ENCODE measurements at regions not wholly inside any gene's neighbourhood (a gene's known extent, or its start where the extent isn't known, plus 50 kb on each side); places are given as distances from the start of the nearest gene placed in this dataset.
A peak's percentile ranks its signal among the peaks of the same experiment; 100 is the strongest.
"Not testable (repeated sequence)": the region's sequence is repeated elsewhere in the genome, so short reads cannot be mapped to it uniquely, and the experiment has no call there.

GRCh38 chr10:42533866-42534265, 104.5 kb downstream of the ZNF33B start:
- TF ChIP-seq ZNF8 (CRISPR knock-in tag; IDR thresholded peaks at IDR 0.05) = 0 out of 2 replicates have a peak, but pooled peaks have one; percentile 44
- not testable (repeated sequence) for ATAC-seq

GRCh38 chr10:42532996-42533395, 105.4 kb downstream of the ZNF33B start:
- no peak for ATAC-seq
- TF ChIP-seq BACH2 (CRISPR knock-in tag; IDR thresholded peaks at IDR 0.05; ENCODE audit: borderline replicate concordance) (no peak), ZNF70 (CRISPR knock-in tag; IDR thresholded peaks at IDR 0.05) (no peak), TOX (CRISPR knock-in tag; IDR thresholded peaks at IDR 0.05; ENCODE audit: borderline replicate concordance) (no peak), CSRNP3 (CRISPR knock-in tag; IDR thresholded peaks at IDR 0.05) (no peak), PPARA (CRISPR knock-in tag; IDR thresholded peaks at IDR 0.05; ENCODE audit: borderline replicate concordance) (no peak), CSDC2 (CRISPR knock-in tag; IDR thresholded peaks at IDR 0.05) (no peak), RARB (CRISPR knock-in tag; IDR thresholded peaks at IDR 0.05) (no peak), ZFP30 (CRISPR knock-in tag; IDR thresholded peaks at IDR 0.05) (no peak), ESRRG (CRISPR knock-in tag; IDR thresholded peaks at IDR 0.05) (no peak), TSHZ2 (CRISPR knock-in tag; IDR thresholded peaks at IDR 0.05) (no peak), OSR1 (CRISPR knock-in tag; IDR thresholded peaks at IDR 0.05) (no peak), ZFP3 (CRISPR knock-in tag; IDR thresholded peaks at IDR 0.05) (no peak), ISL1 (CRISPR knock-in tag; IDR thresholded peaks at IDR 0.05) (no peak), CREB5 (CRISPR knock-in tag; IDR thresholded peaks at IDR 0.05; ENCODE audit: low read depth) (no peak), ZC3H10 (CRISPR knock-in tag; IDR thresholded peaks at IDR 0.05) (no peak), TCF4 (CRISPR knock-in tag; IDR thresholded peaks at IDR 0.05; ENCODE audit: borderline replicate concordance) (no peak), ZNF565 (CRISPR knock-in tag; conservative IDR thresholded peaks at IDR 0.05; ENCODE audit: low read depth) (no peak), ARNTL (CRISPR knock-in tag; IDR thresholded peaks at IDR 0.05; ENCODE audit: borderline replicate concordance, low read depth) (no peak), PATZ1 (CRISPR knock-in tag; IDR thresholded peaks at IDR 0.05; ENCODE audit: borderline replicate concordance) (no peak)

GRCh38 chr10:42523098-42523497, 115.3 kb downstream of the ZNF33B start:
- no peak for ATAC-seq
- TF ChIP-seq ZNF8 (CRISPR knock-in tag; IDR thresholded peaks at IDR 0.05) (no peak), TSHZ2 (CRISPR knock-in tag; IDR thresholded peaks at IDR 0.05) (no peak), CSRNP3 (CRISPR knock-in tag; IDR thresholded peaks at IDR 0.05) (no peak), OSR1 (CRISPR knock-in tag; IDR thresholded peaks at IDR 0.05) (no peak), PPARA (CRISPR knock-in tag; IDR thresholded peaks at IDR 0.05; ENCODE audit: borderline replicate concordance) (no peak), ESRRG (CRISPR knock-in tag; IDR thresholded peaks at IDR 0.05) (no peak), RARB (CRISPR knock-in tag; IDR thresholded peaks at IDR 0.05) (no peak), BACH2 (CRISPR knock-in tag; IDR thresholded peaks at IDR 0.05; ENCODE audit: borderline replicate concordance) (no peak), CSDC2 (CRISPR knock-in tag; IDR thresholded peaks at IDR 0.05) (no peak)
